ENCODE measurements at regions not wholly inside any gene's neighbourhood (a gene's known extent, or its start where the extent isn't known, plus 50 kb on each side); places are given as distances from the start of the nearest gene placed in this dataset.

GRCh38 chr9:107727086-107727780, 237.7 kb upstream of the KLF4 start:
- no peak for TF ChIP-seq EZH2 (IDR thresholded peaks at IDR 0.05; ENCODE audit: insufficient read depth, low read length)
- TF ChIP-seq, protein P1, sequence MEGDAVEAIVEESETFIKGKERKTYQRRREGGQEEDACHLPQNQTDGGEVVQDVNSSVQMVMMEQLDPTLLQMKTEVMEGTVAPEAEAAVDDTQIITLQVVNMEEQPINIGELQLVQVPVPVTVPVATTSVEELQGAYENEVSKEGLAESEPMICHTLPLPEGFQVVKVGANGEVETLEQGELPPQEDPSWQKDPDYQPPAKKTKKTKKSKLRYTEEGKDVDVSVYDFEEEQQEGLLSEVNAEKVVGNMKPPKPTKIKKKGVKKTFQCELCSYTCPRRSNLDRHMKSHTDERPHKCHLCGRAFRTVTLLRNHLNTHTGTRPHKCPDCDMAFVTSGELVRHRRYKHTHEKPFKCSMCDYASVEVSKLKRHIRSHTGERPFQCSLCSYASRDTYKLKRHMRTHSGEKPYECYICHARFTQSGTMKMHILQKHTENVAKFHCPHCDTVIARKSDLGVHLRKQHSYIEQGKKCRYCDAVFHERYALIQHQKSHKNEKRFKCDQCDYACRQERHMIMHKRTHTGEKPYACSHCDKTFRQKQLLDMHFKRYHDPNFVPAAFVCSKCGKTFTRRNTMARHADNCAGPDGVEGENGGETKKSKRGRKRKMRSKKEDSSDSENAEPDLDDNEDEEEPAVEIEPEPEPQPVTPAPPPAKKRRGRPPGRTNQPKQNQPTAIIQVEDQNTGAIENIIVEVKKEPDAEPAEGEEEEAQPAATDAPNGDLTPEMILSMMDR (IDR thresholded peaks at IDR 0.05; ENCODE audit: insufficient read depth, low read depth, low read length): no peak

Data from astrocyte (in vitro differentiated cells and primary cell).